Activated CD8-positive, alpha-beta memory T cell treated with anti-CD3 and anti-CD28 coated beads, Interleukin-2, amount 10 ng/mL, durations not matched to agents 7 days and 5 days (primary cell): ENCODE measurements at regions not wholly inside any gene's neighbourhood (a gene's known extent, or its start where the extent isn't known, plus 50 kb on each side); places are given as distances from the start of the nearest gene placed in this dataset.
A peak's percentile ranks its signal among the peaks of the same experiment; 100 is the strongest.

ENCODE experiments used
- ATAC-seq: fragments of 150-1000 bp; cut with Tn5 transposase; one replicate; pipeline ENCODE4 v1.10.0; 2021; ENCODE audit warnings: moderate library complexity
- CTCF ChIA-PET: fragments of 350-600 bp; sonication (Branson Sonifier 250); formaldehyde crosslinking; loops from one replicate; lab custom pipeline; 2021; ENCODE audit warnings: antibody characterized with exemption; lab: Charles Lee
- DNase-seq: peaks from one replicate; pipeline ENCODE4 v3.0.0-alpha.2; 2020
- H3K27ac Mint-ChIP-seq: one replicate; pipeline ENCODE4 v1.8.0; 2021; ENCODE audit warnings: mild to moderate bottlenecking, mixed read lengths
- H3K27me3 Mint-ChIP-seq: one replicate; pipeline ENCODE4 v1.8.0; 2021; ENCODE audit warnings: mixed read lengths
- H3K36me3 Mint-ChIP-seq: one replicate; pipeline ENCODE4 v1.8.0; 2021; ENCODE audit warnings: mild to moderate bottlenecking, mixed read lengths
- H3K4me1 Mint-ChIP-seq: one replicate; pipeline ENCODE4 v1.8.0; 2021; ENCODE audit warnings: mixed read lengths
- H3K4me3 Mint-ChIP-seq: one replicate; pipeline ENCODE4 v1.8.0; 2021; ENCODE audit warnings: mild to moderate bottlenecking, moderate library complexity, mixed read lengths
- H3K9me3 Mint-ChIP-seq: one replicate; pipeline ENCODE4 v1.8.0; 2022; ENCODE audit warnings: low read depth, mixed read lengths

- ATAC-seq (no peak), DNase-seq (no peak)
- H3K4me3 Mint-ChIP-seq = no peak overlapping the region
- peaks cover 12% of the 10 kb centered on the region for H3K27me3 Mint-ChIP-seq
- no peaks in the 10 kb centered on the region for H3K36me3 Mint-ChIP-seq
- CTCF ChIA-PET = interaction anchor here (0.8 kb wide), 1 partner anchor 570 kb away, joined by 3 read pairs; no protein-coding TSS in a partner anchor
- no peaks in the 10 kb centered on the region for H3K9me3 Mint-ChIP-seq
- H3K27ac Mint-ChIP-seq = no peak overlapping the region
- no peaks in the 10 kb centered on the region for H3K4me1 Mint-ChIP-seq
Observed at GRCh38 chr2:16509042-16509441, 156.6 kb downstream of the CYRIA start.

- no peak for DNase-seq
- CTCF ChIA-PET = interaction anchor here (0.8 kb wide), 1 partner anchor 569 kb away, joined by 3 read pairs; no protein-coding TSS in a partner anchor
- Mint-ChIP-seq H3K27me3 (peaks cover 12% of the 10 kb centered on the region), H3K36me3 (no peaks in the 10 kb centered on the region), H3K27ac (no peak overlapping the region), H3K9me3 (no peaks in the 10 kb centered on the region), H3K4me3 (no peak overlapping the region), H3K4me1 (no peaks in the 10 kb centered on the region)
- no peak for ATAC-seq
Observed at GRCh38 chr2:16508490-16508851, 157.2 kb downstream of the CYRIA start.

- Mint-ChIP-seq H3K27me3 (peaks cover 12% of the 10 kb centered on the region), H3K4me3 (no peak overlapping the region), H3K4me1 (no peaks in the 10 kb centered on the region), H3K9me3 (no peaks in the 10 kb centered on the region), H3K36me3 (no peaks in the 10 kb centered on the region), H3K27ac (no peak overlapping the region)
- ATAC-seq (peak; percentile 16), DNase-seq (no peak)
- CTCF ChIA-PET = no interaction called here
Observed at GRCh38 chr2:16507655-16508489, 157.8 kb downstream of the CYRIA start.

GRCh38 chr2:16506366-16506765, 159.3 kb downstream of the CYRIA start:
- H3K9me3 Mint-ChIP-seq = no peaks in the 10 kb centered on the region

GRCh38 chr2:16496426-16497388, 168.9 kb downstream of the CYRIA start:
- no peak for DNase-seq
- H3K36me3 Mint-ChIP-seq = no peaks in the 10 kb centered on the region
- H3K27ac Mint-ChIP-seq = no peak overlapping the region
- H3K4me1 Mint-ChIP-seq = no peaks in the 10 kb centered on the region
- CTCF ChIA-PET = no interaction called here
- no peak overlapping the region for H3K4me3 Mint-ChIP-seq
- no peaks in the 10 kb centered on the region for H3K27me3 Mint-ChIP-seq
- no peaks in the 10 kb centered on the region for H3K9me3 Mint-ChIP-seq
- ATAC-seq = no peak

More at GRCh38 chr2:16506366-16506765, 159.3 kb downstream of the CYRIA start:
- no peak overlapping the region for H3K27ac Mint-ChIP-seq
- CTCF ChIA-PET = no interaction called here
- peaks cover 12% of the 10 kb centered on the region for H3K27me3 Mint-ChIP-seq
- no peak overlapping the region for H3K4me3 Mint-ChIP-seq
- DNase-seq = no peak
- H3K36me3 Mint-ChIP-seq = no peaks in the 10 kb centered on the region
- H3K4me1 Mint-ChIP-seq = no peaks in the 10 kb centered on the region
- ATAC-seq = no peak

- no peaks in the 10 kb centered on the region for H3K4me1 Mint-ChIP-seq
- H3K36me3 Mint-ChIP-seq = no peaks in the 10 kb centered on the region
- ATAC-seq (no peak), DNase-seq (no peak)
- no peaks in the 10 kb centered on the region for H3K9me3 Mint-ChIP-seq
- no peak overlapping the region for H3K4me3 Mint-ChIP-seq
- CTCF ChIA-PET = no interaction called here
- no peak overlapping the region for H3K27ac Mint-ChIP-seq
- H3K27me3 Mint-ChIP-seq = no peaks in the 10 kb centered on the region
Observed at GRCh38 chr2:16495509-16496208, 170.0 kb downstream of the CYRIA start.

- Mint-ChIP-seq H3K27me3 (no peaks in the 10 kb centered on the region), H3K4me1 (no peaks in the 10 kb centered on the region), H3K36me3 (no peaks in the 10 kb centered on the region), H3K9me3 (no peaks in the 10 kb centered on the region), H3K4me3 (no peak overlapping the region), H3K27ac (no peak overlapping the region)
- ATAC-seq (no peak), DNase-seq (no peak)
- CTCF ChIA-PET = no interaction called here
Observed at GRCh38 chr2:16494836-16495508, 170.7 kb downstream of the CYRIA start.

- H3K9me3 Mint-ChIP-seq = no peaks in the 10 kb centered on the region
- no peak for ATAC-seq
- no peaks in the 10 kb centered on the region for H3K36me3 Mint-ChIP-seq
- H3K4me3 Mint-ChIP-seq = no peak overlapping the region
- no peaks in the 10 kb centered on the region for H3K27me3 Mint-ChIP-seq
- CTCF ChIA-PET = no interaction called here
- H3K27ac Mint-ChIP-seq = no peak overlapping the region
- no peaks in the 10 kb centered on the region for H3K4me1 Mint-ChIP-seq
- no peak for DNase-seq
Observed at GRCh38 chr2:16493788-16494187, 171.8 kb downstream of the CYRIA start.

GRCh38 chr2:16487686-16488085, 177.9 kb downstream of the CYRIA start:
- DNase-seq (no peak), ATAC-seq (no peak)
- CTCF ChIA-PET = no interaction called here
- Mint-ChIP-seq H3K4me1 (no peaks in the 10 kb centered on the region), H3K27ac (no peak overlapping the region), H3K27me3 (no peaks in the 10 kb centered on the region), H3K4me3 (no peak overlapping the region), H3K36me3 (no peaks in the 10 kb centered on the region), H3K9me3 (no peaks in the 10 kb centered on the region)

GRCh38 chr2:16485251-16485650, 180.4 kb downstream of the CYRIA start:
- Mint-ChIP-seq H3K27me3 (no peaks in the 10 kb centered on the region), H3K27ac (no peak overlapping the region), H3K4me1 (no peaks in the 10 kb centered on the region), H3K4me3 (no peak overlapping the region), H3K9me3 (no peaks in the 10 kb centered on the region), H3K36me3 (no peaks in the 10 kb centered on the region)
- ATAC-seq (no peak), DNase-seq (no peak)
- CTCF ChIA-PET = no interaction called here

GRCh38 chr2:16482460-16482859, 183.2 kb downstream of the CYRIA start:
- no peak for ATAC-seq
- H3K4me1 Mint-ChIP-seq = no peaks in the 10 kb centered on the region
- no peaks in the 10 kb centered on the region for H3K27me3 Mint-ChIP-seq
- H3K9me3 Mint-ChIP-seq = no peaks in the 10 kb centered on the region
- CTCF ChIA-PET = no interaction called here
- DNase-seq = no peak
- no peaks in the 10 kb centered on the region for H3K36me3 Mint-ChIP-seq
- no peak overlapping the region for H3K4me3 Mint-ChIP-seq
- no peak overlapping the region for H3K27ac Mint-ChIP-seq

- no peak overlapping the region for H3K27ac Mint-ChIP-seq
- CTCF ChIA-PET = no interaction called here
- no peak for DNase-seq
- H3K27me3 Mint-ChIP-seq = no peaks in the 10 kb centered on the region
- no peaks in the 10 kb centered on the region for H3K36me3 Mint-ChIP-seq
- H3K4me1 Mint-ChIP-seq = no peaks in the 10 kb centered on the region
- no peaks in the 10 kb centered on the region for H3K9me3 Mint-ChIP-seq
- no peak overlapping the region for H3K4me3 Mint-ChIP-seq
- ATAC-seq = no peak
Observed at GRCh38 chr2:16481351-16481750, 184.3 kb downstream of the CYRIA start.

- no peaks in the 10 kb centered on the region for H3K9me3 Mint-ChIP-seq
- CTCF ChIA-PET = no interaction called here
- ATAC-seq (no peak), DNase-seq (no peak)
- no peaks in the 10 kb centered on the region for H3K27me3 Mint-ChIP-seq
- H3K27ac Mint-ChIP-seq = no peak overlapping the region
- no peaks in the 10 kb centered on the region for H3K36me3 Mint-ChIP-seq
- no peaks in the 10 kb centered on the region for H3K4me1 Mint-ChIP-seq
- H3K4me3 Mint-ChIP-seq = no peak overlapping the region
Observed at GRCh38 chr2:16479721-16480120, 185.9 kb downstream of the CYRIA start.
